KMS-11 (cell line): ENCODE measurements at regions not wholly inside any gene's neighbourhood (a gene's known extent, or its start where the extent isn't known, plus 50 kb on each side); places are given as distances from the start of the nearest gene placed in this dataset.

Experiments used
- H2AFZ ChIP-seq: fragments of 200-600 bp; sonication (generic); 2 replicates; pipeline ENCODE4 v1.6.1; 2016; ENCODE audit warnings: antibody characterized with exemption, mixed run types, low read depth
- H3K27ac ChIP-seq: fragments of 200-600 bp; sonication (generic); 2 replicates; pipeline ENCODE4 v1.6.1; 2016; ENCODE audit warnings: mild to moderate bottlenecking, mixed run types
- H3K27me3 ChIP-seq: fragments of 200-600 bp; sonication (generic); 2 replicates; pipeline ENCODE4 v1.6.1; 2017; ENCODE audit warnings: mild to moderate bottlenecking, low read depth, mixed run types, moderate library complexity; ENCODE audit not compliant: insufficient read depth
- H3K36me3 ChIP-seq: fragments of 200-600 bp; sonication (generic); 2 replicates; pipeline ENCODE4 v1.6.1; 2017; ENCODE audit warnings: mild to moderate bottlenecking, mixed run types; ENCODE audit not compliant: insufficient read depth
- H3K4me1 ChIP-seq: fragments of 200-600 bp; sonication (generic); 2 replicates; pipeline ENCODE4 v1.6.1; 2016; ENCODE audit warnings: mild to moderate bottlenecking, low read depth, mixed run types; ENCODE audit not compliant: poor library complexity, severe bottlenecking
- H3K4me2 ChIP-seq: fragments of 200-600 bp; sonication (generic); 2 replicates; pipeline ENCODE4 v1.7.0; 2016; ENCODE audit warnings: mild to moderate bottlenecking, mixed run types
- H3K4me3 ChIP-seq: fragments of 200-600 bp; sonication (generic); IDR thresholded peaks from 2 replicates; pipeline ENCODE4 v1.6.1; 2017; ENCODE audit warnings: low read depth, low read length, mixed read lengths; ENCODE audit not compliant: insufficient read depth
- H3K79me2 ChIP-seq: fragments of 200-600 bp; sonication (generic); 2 replicates; pipeline ENCODE4 v1.6.1; 2016; ENCODE audit warnings: low read depth, mixed run types; ENCODE audit not compliant: insufficient read depth
- H3K9ac ChIP-seq: fragments of 200-600 bp; sonication (generic); 2 replicates; pipeline ENCODE4 v1.6.1; 2016; ENCODE audit warnings: mild to moderate bottlenecking, mixed run types
- H4K20me1 ChIP-seq: fragments of 200-600 bp; sonication (generic); 2 replicates; pipeline ENCODE4 v1.6.1; 2016; ENCODE audit warnings: mild to moderate bottlenecking, mixed run types; ENCODE audit not compliant: insufficient read depth
- TF ChIP-seq, protein P1 (sequence below): fragments of 200-600 bp; sonication (generic); conservative IDR thresholded peaks from 2 replicates; pipeline ENCODE4 v1.6.1; 2017; ENCODE audit warnings: low read depth, mild to moderate bottlenecking, antibody characterized with exemption, low read length, moderate library complexity, mixed read lengths

DNA sequence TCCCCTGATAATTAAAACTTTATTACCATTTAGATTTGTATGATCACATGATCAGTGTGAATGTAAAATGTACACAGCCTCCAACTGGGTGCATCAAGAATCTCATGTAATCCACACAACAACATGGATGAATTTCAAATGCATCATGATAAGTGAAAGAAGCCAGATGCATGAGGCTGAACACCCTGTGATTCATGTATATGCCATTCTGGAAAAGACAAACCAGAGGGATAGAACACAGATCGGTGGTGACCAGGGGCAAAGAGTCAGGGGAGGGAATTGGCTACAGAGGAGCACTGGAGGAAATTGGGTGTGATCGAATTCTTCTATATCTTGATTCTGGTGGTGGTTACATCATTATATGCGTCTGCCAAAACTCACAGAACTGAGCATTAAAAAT lies 170.7 kb upstream of the SLC24A3 start:
- Histone ChIP-seq H2AFZ (no peak overlapping the region), H3K4me3 (no peak overlapping the region), H3K4me2 (no peak overlapping the region), H3K27ac (no peak overlapping the region), H4K20me1 (no peaks in the 10 kb centered on the region), H3K27me3 (no peaks in the 10 kb centered on the region), H3K79me2 (no peaks in the 10 kb centered on the region), H3K4me1 (no peaks in the 10 kb centered on the region), H3K36me3 (no peaks in the 10 kb centered on the region), H3K9ac (no peak overlapping the region)
- TF ChIP-seq, protein P1, sequence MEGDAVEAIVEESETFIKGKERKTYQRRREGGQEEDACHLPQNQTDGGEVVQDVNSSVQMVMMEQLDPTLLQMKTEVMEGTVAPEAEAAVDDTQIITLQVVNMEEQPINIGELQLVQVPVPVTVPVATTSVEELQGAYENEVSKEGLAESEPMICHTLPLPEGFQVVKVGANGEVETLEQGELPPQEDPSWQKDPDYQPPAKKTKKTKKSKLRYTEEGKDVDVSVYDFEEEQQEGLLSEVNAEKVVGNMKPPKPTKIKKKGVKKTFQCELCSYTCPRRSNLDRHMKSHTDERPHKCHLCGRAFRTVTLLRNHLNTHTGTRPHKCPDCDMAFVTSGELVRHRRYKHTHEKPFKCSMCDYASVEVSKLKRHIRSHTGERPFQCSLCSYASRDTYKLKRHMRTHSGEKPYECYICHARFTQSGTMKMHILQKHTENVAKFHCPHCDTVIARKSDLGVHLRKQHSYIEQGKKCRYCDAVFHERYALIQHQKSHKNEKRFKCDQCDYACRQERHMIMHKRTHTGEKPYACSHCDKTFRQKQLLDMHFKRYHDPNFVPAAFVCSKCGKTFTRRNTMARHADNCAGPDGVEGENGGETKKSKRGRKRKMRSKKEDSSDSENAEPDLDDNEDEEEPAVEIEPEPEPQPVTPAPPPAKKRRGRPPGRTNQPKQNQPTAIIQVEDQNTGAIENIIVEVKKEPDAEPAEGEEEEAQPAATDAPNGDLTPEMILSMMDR = no peak

- Histone ChIP-seq H3K79me2 (no peaks in the 10 kb centered on the region), H3K27ac (no peak overlapping the region), H3K4me2 (no peak overlapping the region), H3K4me1 (no peaks in the 10 kb centered on the region), H2AFZ (no peak overlapping the region), H4K20me1 (no peaks in the 10 kb centered on the region), H3K27me3 (no peaks in the 10 kb centered on the region), H3K36me3 (no peaks in the 10 kb centered on the region), H3K4me3 (no peak overlapping the region), H3K9ac (no peak overlapping the region)
- TF ChIP-seq, protein P1 = no peak
These were observed 167.1 kb upstream of the SLC24A3 start for GRCh38 chr20:19045371-19045770.

GRCh38 chr20:19047040-19047950 lies 165.1 kb upstream of the SLC24A3 start:
- TF ChIP-seq, protein P1 = no peak
- no peaks in the 10 kb centered on the region for H3K36me3 ChIP-seq
- H3K4me1 ChIP-seq = no peaks in the 10 kb centered on the region
- no peak overlapping the region for H3K4me2 ChIP-seq
- H3K27me3 ChIP-seq = no peaks in the 10 kb centered on the region
- H2AFZ ChIP-seq = no peak overlapping the region
- H3K4me3 ChIP-seq = no peak overlapping the region
- no peaks in the 10 kb centered on the region for H3K79me2 ChIP-seq
- no peaks in the 10 kb centered on the region for H4K20me1 ChIP-seq
- no peak overlapping the region for H3K27ac ChIP-seq
- no peak overlapping the region for H3K9ac ChIP-seq

DNA sequence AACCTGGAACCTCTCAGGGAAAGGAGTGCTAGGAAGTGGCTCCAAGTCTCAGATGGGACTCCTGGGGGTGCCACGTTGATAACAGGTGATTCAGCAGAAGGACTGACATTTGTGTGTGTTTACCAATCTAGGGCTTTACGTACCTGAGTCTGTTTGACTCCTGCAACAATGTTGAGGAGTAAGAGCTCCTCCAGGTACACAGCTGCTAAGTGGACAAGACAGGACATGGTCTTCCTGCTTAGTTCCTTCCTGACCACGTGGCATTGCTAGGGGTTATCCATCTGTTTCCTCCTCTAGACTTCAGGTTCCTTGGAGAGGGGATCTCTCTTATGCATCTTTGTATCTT lies 164.5 kb upstream of the SLC24A3 start:
- Histone ChIP-seq H3K36me3 (no peaks in the 10 kb centered on the region), H3K79me2 (no peaks in the 10 kb centered on the region), H3K4me2 (no peak overlapping the region), H3K27me3 (no peaks in the 10 kb centered on the region), H3K4me1 (no peaks in the 10 kb centered on the region), H3K4me3 (no peak overlapping the region), H4K20me1 (no peaks in the 10 kb centered on the region), H2AFZ (no peak overlapping the region), H3K27ac (no peak overlapping the region), H3K9ac (no peak overlapping the region)
- TF ChIP-seq, protein P1 = no peak
